WERI-Rb-1 (cell line): ENCODE measurements at regions not wholly inside any gene's neighbourhood (a gene's known extent, or its start where the extent isn't known, plus 50 kb on each side); places are given as distances from the start of the nearest gene placed in this dataset.
A peak's percentile ranks its signal among the peaks of the same experiment; 100 is the strongest.

Experiments
- DNase-seq: peaks from one replicate; pipeline ENCODE4 v3.0.0-alpha.2; 2020
- H3K27ac ChIP-seq: fragments of 250-450 bp; sonication (Bioruptor Pico); 2 replicates; pipeline ENCODE4 v1.5.1; 2020; ENCODE audit warnings: mild to moderate bottlenecking, moderate library complexity
- H3K27me3 ChIP-seq: fragments of 250-450 bp; sonication (Bioruptor Pico); 2 replicates; pipeline ENCODE4 v1.5.1; 2021; ENCODE audit warnings: mild to moderate bottlenecking, low read depth, moderate library complexity; ENCODE audit not compliant: insufficient read depth, severe bottlenecking
- H3K36me3 ChIP-seq: fragments of 250-450 bp; sonication (Bioruptor Pico); 2 replicates; pipeline ENCODE4 v1.5.1; 2020; ENCODE audit warnings: mild to moderate bottlenecking, moderate library complexity
- H3K4me3 ChIP-seq: 2 replicates; pipeline ENCODE4 v1.5.1; 2011; ENCODE audit warnings: low read depth, mild to moderate bottlenecking, control low read depth, low read length
- H3K9me3 ChIP-seq: fragments of 250-450 bp; sonication (Bioruptor Pico); 2 replicates; pipeline ENCODE4 v1.5.1; 2021; ENCODE audit warnings: mild to moderate bottlenecking, moderate library complexity; ENCODE audit not compliant: severe bottlenecking
- CTCF ChIP-seq: IDR thresholded peaks from 2 replicates; pipeline ENCODE4 v1.5.1; 2011; ENCODE audit warnings: low read depth, mild to moderate bottlenecking, control low read depth, inconsistent platforms, low read length

- no peak for TF ChIP-seq CTCF
- DNase-seq: no peak
- Histone ChIP-seq H3K27me3 (peaks cover 65% of the 10 kb centered on the region), H3K9me3 (peaks cover 8% of the 10 kb centered on the region), H3K27ac (no peak overlapping the region), H3K4me3 (no peak overlapping the region), H3K36me3 (no peaks in the 10 kb centered on the region)
Measured at GRCh38 chr6:163830641-163831040, 416.1 kb downstream of the QKI start.

GRCh38 chr6:163828038-163828795 is 413.7 kb downstream of the QKI start:
- H3K36me3 ChIP-seq: no peaks in the 10 kb centered on the region
- H3K27ac ChIP-seq: no peak overlapping the region
- peaks cover 73% of the 10 kb centered on the region for H3K27me3 ChIP-seq
- no peak overlapping the region for H3K4me3 ChIP-seq
- H3K9me3 ChIP-seq: peaks cover 8% of the 10 kb centered on the region
- TF ChIP-seq CTCF: no peak
- DNase-seq: peak; percentile 43

GRCh38 chr6:163827143-163827542 is 412.6 kb downstream of the QKI start:
- DNase-seq: no peak
- no peak for TF ChIP-seq CTCF
- Histone ChIP-seq H3K27ac (no peak overlapping the region), H3K4me3 (no peak overlapping the region), H3K9me3 (peaks cover 8% of the 10 kb centered on the region), H3K36me3 (no peaks in the 10 kb centered on the region), H3K27me3 (peaks cover 71% of the 10 kb centered on the region)

GRCh38 chr6:163826629-163827028 is 412.1 kb downstream of the QKI start:
- no peaks in the 10 kb centered on the region for H3K36me3 ChIP-seq
- DNase-seq: no peak
- TF ChIP-seq CTCF: no peak
- H3K27me3 ChIP-seq: peaks cover 66% of the 10 kb centered on the region
- no peak overlapping the region for H3K27ac ChIP-seq
- H3K4me3 ChIP-seq: no peak overlapping the region
- peaks cover 8% of the 10 kb centered on the region for H3K9me3 ChIP-seq

GRCh38 chr6:163825033-163825432 is 410.5 kb downstream of the QKI start:
- DNase-seq: no peak
- H3K36me3 ChIP-seq: no peaks in the 10 kb centered on the region

More at GRCh38 chr6:163825033-163825432, 410.5 kb downstream of the QKI start:
- peaks cover 51% of the 10 kb centered on the region for H3K27me3 ChIP-seq
- H3K4me3 ChIP-seq: no peak overlapping the region
- H3K27ac ChIP-seq: no peak overlapping the region
- no peaks in the 10 kb centered on the region for H3K9me3 ChIP-seq
- TF ChIP-seq CTCF: no peak
